ENCODE measurements at regions not wholly inside any gene's neighbourhood (a gene's known extent, or its start where the extent isn't known, plus 50 kb on each side); places are given as distances from the start of the nearest gene placed in this dataset.

- no peak for DNase-seq
Observed at GRCh38 chr1:93815366-93816110, 63.5 kb downstream of the DNTTIP2 start.

GRCh38 chr1:93814795-93815340 lies 64.1 kb downstream of the DNTTIP2 start:
- DNase-seq: no peak

- DNase-seq: peak; percentile 88
Observed at GRCh38 chr1:93814059-93814794, 64.8 kb downstream of the DNTTIP2 start.

GRCh38 chr1:93813076-93813475 lies 65.9 kb downstream of the DNTTIP2 start:
- no peak for DNase-seq

- no peak for DNase-seq
Observed at GRCh38 chr1:93811326-93812065, 67.5 kb downstream of the DNTTIP2 start.

- DNase-seq: no peak
Observed at GRCh38 chr1:93810316-93810715, 68.7 kb downstream of the DNTTIP2 start.

- DNase-seq: no peak
Observed at GRCh38 chr1:93808871-93809270, 70.1 kb downstream of the DNTTIP2 start.

GRCh38 chr1:93807311-93807930 lies 71.6 kb downstream of the DNTTIP2 start:
- no peak for DNase-seq

- no peak for DNase-seq
Observed at GRCh38 chr1:93805027-93805610, 73.9 kb downstream of the DNTTIP2 start.

- no peak for DNase-seq
Observed at GRCh38 chr1:93804412-93804811, 74.6 kb downstream of the DNTTIP2 start.

GRCh38 chr1:93801471-93801870 lies 77.5 kb downstream of the DNTTIP2 start:
- DNase-seq: no peak

GRCh38 chr1:93800856-93801255 lies 78.2 kb downstream of the DNTTIP2 start:
- DNase-seq: no peak

GRCh38 chr1:93798291-93798690 lies 80.7 kb downstream of the DNTTIP2 start:
- DNase-seq: no peak

- no peak for DNase-seq
Observed at GRCh38 chr1:93784538-93784937, 94.5 kb downstream of the DNTTIP2 start.

GRCh38 chr1:93783876-93784275 lies 95.1 kb downstream of the DNTTIP2 start:
- no peak for DNase-seq

- no peak for DNase-seq
Observed at GRCh38 chr1:93779540-93780165, 98.0 kb upstream of the BCAR3 start.

- no peak for DNase-seq
Observed at GRCh38 chr1:93778457-93778856, 96.8 kb upstream of the BCAR3 start.

- DNase-seq: no peak
Observed at GRCh38 chr1:93777255-93777654, 95.6 kb upstream of the BCAR3 start.

- DNase-seq: no peak
Observed at GRCh38 chr1:93776728-93777127, 95.1 kb upstream of the BCAR3 start.

- DNase-seq: no peak
Observed at GRCh38 chr1:93775224-93775623, 93.6 kb upstream of the BCAR3 start.

GRCh38 chr1:93774707-93775106 lies 93.1 kb upstream of the BCAR3 start:
- DNase-seq: no peak

Data from Kasumi-1 (cell line).